BLaER1 treated with 17β-estradiol and CSF1 and Interleukin-3, amounts not matched to agents 10 nM and 100 nM (cell line): ENCODE measurements at regions not wholly inside any gene's neighbourhood (a gene's known extent, or its start where the extent isn't known, plus 50 kb on each side); places are given as distances from the start of the nearest gene placed in this dataset.

Experiments used
- H3K27ac ChIP-seq, 11 experiments: shearing (Covaris generic); formaldehyde crosslinking; 2 replicates each; pipeline ENCODE4 v1.8.1; 2022
- H3K27me3 ChIP-seq, 11 experiments: shearing (Covaris generic); formaldehyde crosslinking; 2 replicates each; pipeline ENCODE4 v1.8.1; 2022
- H3K36me3 ChIP-seq, 11 experiments: shearing (Covaris generic); formaldehyde crosslinking; 2 replicates each; pipeline ENCODE4 v1.8.1; 2022
- H3K4me1 ChIP-seq, 10 experiments: shearing (Covaris generic); formaldehyde crosslinking; 2 replicates each; pipeline ENCODE4 v1.8.1; 2022
- H3K4me2 ChIP-seq, 11 experiments: shearing (Covaris generic); formaldehyde crosslinking; 2 replicates each; pipeline ENCODE4 v1.8.1; 2022
- H3K4me3 ChIP-seq, 10 experiments: shearing (Covaris generic); formaldehyde crosslinking; 2 replicates each; pipeline ENCODE4 v1.8.1; 2022
- H3K9ac ChIP-seq, 11 experiments: shearing (Covaris generic); formaldehyde crosslinking; 2 replicates each; pipeline ENCODE4 v1.8.1; 2022
- H3K9me3 ChIP-seq, 11 experiments: shearing (Covaris generic); formaldehyde crosslinking; replicated peaks in 1 of 11; 2 replicates each; pipeline ENCODE4 v1.8.1; 2022
- H4K20me1 ChIP-seq, 11 experiments: shearing (Covaris generic); formaldehyde crosslinking; 2 replicates each; pipeline ENCODE4 v1.8.1; 2022
- Cebpa-rat ChIP-seq, 11 experiments: shearing (Covaris generic); IDR thresholded peaks; 2 replicates each; pipeline ENCODE4 v1.8.1; 2022

DNA sequence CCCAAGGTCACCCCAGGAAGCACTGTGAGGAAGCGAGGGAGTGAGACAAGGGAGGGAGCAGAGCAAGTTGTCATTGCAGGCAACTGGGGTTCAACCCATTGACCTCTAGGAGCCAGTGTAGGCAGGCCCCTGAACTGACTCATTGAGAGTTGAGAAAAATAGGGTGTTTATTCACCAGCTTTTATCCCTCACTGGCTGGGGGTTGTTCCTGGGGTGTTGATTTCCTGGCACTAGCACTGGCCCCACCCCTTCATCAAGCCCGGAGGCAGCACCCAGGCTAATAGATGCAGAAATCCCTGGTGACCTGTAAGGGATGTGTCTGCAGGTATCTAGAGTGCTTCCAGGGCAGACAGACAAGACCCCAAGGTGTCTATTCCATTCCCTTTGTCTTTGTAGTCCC is 183.9 kb downstream of the ARRDC4 start:
- peak overlapping the region in 4 of 11 experiments; percentile 39 to 100 (median 84); a peak in 8 of 22 replicates for H3K27ac ChIP-seq
- no peaks in the 10 kb centered on the region for H3K36me3 ChIP-seq
- H3K4me3 ChIP-seq, result no peak overlapping the region
- 0 out of 22 replicates have a peak overlapping the region, but pooled peaks of 1 of the 11 experiments have one; percentile 14 for H3K9ac ChIP-seq
- peaks cover 0 to 10% (median 0%) of the 10 kb centered on the region in 11 experiments; a peak in 6 of 22 replicates for H3K9me3 ChIP-seq
- no peak for TF ChIP-seq Cebpa-rat (IDR thresholded peaks at IDR 0.05)
- peaks cover 0 to 9% (median 0%) of the 10 kb centered on the region in 11 experiments; a peak in 1 of 22 replicates for H4K20me1 ChIP-seq
- peaks cover 29 to 70% (median 68%) of the 10 kb centered on the region in 10 experiments for H3K4me1 ChIP-seq
- peaks cover 0 to 6% (median 0%) of the 10 kb centered on the region in 11 experiments; a peak in 2 of 22 replicates for H3K27me3 ChIP-seq
- H3K4me2 ChIP-seq, result peak overlapping the region in 8 of 11 experiments; percentile 59 to 88 (median 78); a peak in 16 of 22 replicates

- Histone ChIP-seq H3K4me2 (peak overlapping the region; percentile 34 to 88 (median 74)), H3K9ac (peak overlapping the region in 5 of 11 experiments; percentile 7 to 90 (median 50); a peak in 9 of 22 replicates), H3K4me3 (peak overlapping the region in 4 of 10 experiments; percentile 4 to 24 (median 21); a peak in 2 of 20 replicates), H3K27ac (peak overlapping the region in 6 of 11 experiments; percentile 88 to 100 (median 94); a peak in 12 of 22 replicates), H3K9me3 (peaks cover 0 to 10% (median 0%) of the 10 kb centered on the region in 11 experiments; a peak in 6 of 22 replicates), H4K20me1 (peaks cover 0 to 9% (median 0%) of the 10 kb centered on the region in 11 experiments; a peak in 1 of 22 replicates), H3K4me1 (peaks cover 47 to 89% (median 83%) of the 10 kb centered on the region in 10 experiments), H3K36me3 (no peaks in the 10 kb centered on the region), H3K27me3 (peaks cover 0 to 6% (median 0%) of the 10 kb centered on the region in 11 experiments; a peak in 2 of 22 replicates)
- TF ChIP-seq Cebpa-rat (IDR thresholded peaks at IDR 0.05), result no peak
Measured at GRCh38 chr15:98146031-98146820, 185.7 kb downstream of the ARRDC4 start.

- Histone ChIP-seq H3K9ac (peak overlapping the region in 6 of 11 experiments; percentile 42 to 90 (median 76); a peak in 11 of 22 replicates), H3K27me3 (peaks cover 0 to 6% (median 0%) of the 10 kb centered on the region in 11 experiments; a peak in 2 of 22 replicates), H3K4me1 (peaks cover 47 to 100% (median 94%) of the 10 kb centered on the region in 10 experiments), H3K27ac (peak overlapping the region in 9 of 11 experiments; percentile 11 to 100 (median 93); a peak in 16 of 22 replicates), H3K9me3 (peaks cover 7 to 19% (median 9%) of the 10 kb centered on the region in 11 experiments), H3K4me3 (0 out of 20 replicates have a peak overlapping the region, but pooled peaks of 1 of the 10 experiments have one; percentile 5), H3K36me3 (peaks cover 0 to 7% (median 0%) of the 10 kb centered on the region in 11 experiments; a peak in 5 of 22 replicates), H4K20me1 (peaks cover 0 to 9% (median 0%) of the 10 kb centered on the region in 11 experiments; a peak in 1 of 22 replicates), H3K4me2 (peak overlapping the region; percentile 44 to 88 (median 74))
- 0 out of 22 replicates have a peak, but pooled peaks of 1 of the 11 experiments have one; percentile 21 for TF ChIP-seq Cebpa-rat (IDR thresholded peaks at IDR 0.05)
Measured at GRCh38 chr15:98147415-98147814, 186.9 kb downstream of the ARRDC4 start.

DNA sequence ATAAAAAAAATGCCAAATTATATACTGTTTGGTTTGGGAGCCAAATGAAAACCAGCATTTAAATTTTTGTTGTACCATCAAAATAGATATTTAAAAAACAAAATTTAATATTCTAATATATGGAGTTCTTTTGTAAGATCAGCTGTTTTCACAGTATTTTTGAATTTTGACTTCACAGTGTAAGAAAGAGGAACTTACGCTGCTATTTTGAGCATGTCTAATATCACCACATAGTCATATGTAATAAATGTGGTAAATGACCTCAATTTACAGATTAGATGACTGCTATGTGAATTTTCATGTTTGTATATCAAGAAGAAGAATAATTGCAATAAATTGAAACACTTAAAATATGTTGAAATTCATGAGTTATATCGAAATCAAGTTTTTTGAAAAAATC is 189.6 kb downstream of the ARRDC4 start:
- Histone ChIP-seq H3K27ac (peak overlapping the region in 10 of 11 experiments; percentile 47 to 100 (median 90); a peak in 19 of 22 replicates), H3K27me3 (peaks cover 0 to 6% (median 0%) of the 10 kb centered on the region in 11 experiments; a peak in 2 of 22 replicates), H3K9me3 (peaks cover 17 to 36% (median 33%) of the 10 kb centered on the region in 11 experiments), H3K36me3 (peaks cover 0 to 22% (median 5%) of the 10 kb centered on the region in 11 experiments; a peak in 7 of 22 replicates), H3K4me1 (peaks cover 47 to 89% (median 81%) of the 10 kb centered on the region in 10 experiments), H3K4me3 (no peak overlapping the region), H3K4me2 (peak overlapping the region in 9 of 11 experiments; percentile 48 to 88 (median 74); a peak in 15 of 22 replicates), H3K9ac (peak overlapping the region in 6 of 11 experiments; percentile 64 to 90 (median 78); a peak in 9 of 22 replicates), H4K20me1 (peaks cover 0 to 9% (median 0%) of the 10 kb centered on the region in 11 experiments; a peak in 1 of 22 replicates)
- no peak for TF ChIP-seq Cebpa-rat (IDR thresholded peaks at IDR 0.05)

GRCh38 chr15:98150536-98150935 is 190.0 kb downstream of the ARRDC4 start:
- H3K9me3 ChIP-seq, result peaks cover 17 to 41% (median 36%) of the 10 kb centered on the region in 11 experiments

GRCh38 chr15:98151096-98151495 is 190.6 kb downstream of the ARRDC4 start:
- peak overlapping the region in 1 of 10 experiments; percentile 25; a peak in 1 of 20 replicates for H3K4me3 ChIP-seq
- H4K20me1 ChIP-seq, result peaks cover 0 to 9% (median 0%) of the 10 kb centered on the region in 11 experiments; a peak in 1 of 22 replicates
- no peak for TF ChIP-seq Cebpa-rat (IDR thresholded peaks at IDR 0.05)
- peaks cover 40 to 89% (median 81%) of the 10 kb centered on the region in 10 experiments for H3K4me1 ChIP-seq
- peak overlapping the region in 7 of 11 experiments; percentile 46 to 90 (median 75); a peak in 14 of 22 replicates for H3K9ac ChIP-seq
- H3K27ac ChIP-seq, result peak overlapping the region in 10 of 11 experiments; percentile 47 to 100 (median 90); a peak in 20 of 22 replicates
- peaks cover 0 to 6% (median 0%) of the 10 kb centered on the region in 11 experiments; a peak in 2 of 22 replicates for H3K27me3 ChIP-seq
- peaks cover 0 to 22% (median 5%) of the 10 kb centered on the region in 11 experiments; a peak in 7 of 22 replicates for H3K36me3 ChIP-seq
- peaks cover 17 to 46% (median 41%) of the 10 kb centered on the region in 11 experiments for H3K9me3 ChIP-seq
- peak overlapping the region; percentile 48 to 88 (median 70); a peak in 21 of 22 replicates for H3K4me2 ChIP-seq

More at GRCh38 chr15:98150536-98150935, 190.0 kb downstream of the ARRDC4 start:
- H3K4me2 ChIP-seq, result peak overlapping the region; percentile 48 to 88 (median 70)
- TF ChIP-seq Cebpa-rat (IDR thresholded peaks at IDR 0.05), result peak in 5 of 11 experiments; percentile 23 to 87 (median 64); a peak in 6 of 22 replicates
- H3K27me3 ChIP-seq, result peaks cover 0 to 6% (median 0%) of the 10 kb centered on the region in 11 experiments; a peak in 2 of 22 replicates
- peak overlapping the region in 7 of 11 experiments; percentile 46 to 90 (median 75); a peak in 15 of 22 replicates for H3K9ac ChIP-seq
- peaks cover 0 to 9% (median 0%) of the 10 kb centered on the region in 11 experiments; a peak in 1 of 22 replicates for H4K20me1 ChIP-seq
- peak overlapping the region in 3 of 10 experiments; percentile 5 to 25 (median 14); a peak in 2 of 20 replicates for H3K4me3 ChIP-seq
- H3K4me1 ChIP-seq, result peaks cover 45 to 89% (median 81%) of the 10 kb centered on the region in 10 experiments
- H3K27ac ChIP-seq, result peak overlapping the region in 10 of 11 experiments; percentile 47 to 100 (median 90); a peak in 20 of 22 replicates
- peaks cover 0 to 22% (median 5%) of the 10 kb centered on the region in 11 experiments; a peak in 7 of 22 replicates for H3K36me3 ChIP-seq

DNA sequence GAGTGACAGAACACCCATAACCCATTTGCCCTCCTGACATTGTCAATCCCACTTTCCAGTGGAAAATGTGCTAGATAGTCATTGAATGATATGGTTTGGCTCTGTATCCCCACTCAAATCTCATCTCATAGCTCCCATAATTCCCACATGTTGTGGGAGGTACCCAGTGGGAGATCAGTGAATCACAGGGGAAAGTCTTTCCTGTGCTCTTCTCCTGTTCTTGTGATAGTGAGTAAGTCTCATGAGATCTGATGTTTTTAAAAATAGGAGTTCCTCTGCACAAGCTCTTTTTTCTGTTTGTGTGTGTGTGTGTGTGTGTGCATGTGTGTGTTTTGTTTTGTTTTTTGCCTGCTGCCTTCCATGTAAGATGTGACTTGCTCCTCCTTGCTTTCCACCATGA is 191.7 kb downstream of the ARRDC4 start:
- peak overlapping the region in 5 of 11 experiments; percentile 19 to 90 (median 82); a peak in 8 of 22 replicates for H3K9ac ChIP-seq
- H3K27me3 ChIP-seq, result peaks cover 0 to 6% (median 0%) of the 10 kb centered on the region in 11 experiments; a peak in 2 of 22 replicates
- peaks cover 0 to 7% (median 0%) of the 10 kb centered on the region in 11 experiments; a peak in 1 of 22 replicates for H4K20me1 ChIP-seq
- H3K4me2 ChIP-seq, result peak overlapping the region in 6 of 11 experiments; percentile 21 to 88 (median 66); a peak in 8 of 22 replicates
- peak overlapping the region in 8 of 11 experiments; percentile 67 to 100 (median 93); a peak in 15 of 22 replicates for H3K27ac ChIP-seq
- no peak for TF ChIP-seq Cebpa-rat (IDR thresholded peaks at IDR 0.05)
- H3K4me1 ChIP-seq, result peaks cover 31 to 89% (median 80%) of the 10 kb centered on the region in 10 experiments
- peaks cover 22 to 55% (median 50%) of the 10 kb centered on the region in 11 experiments for H3K9me3 ChIP-seq
- H3K4me3 ChIP-seq, result peak overlapping the region in 5 of 10 experiments; percentile 16 to 32 (median 25); a peak in 8 of 20 replicates
- peaks cover 0 to 22% (median 5%) of the 10 kb centered on the region in 11 experiments; a peak in 7 of 22 replicates for H3K36me3 ChIP-seq
